Activated B cell treated with CpG ODN at 0.5 μM for 24 hours (primary cell): ENCODE measurements at regions not wholly inside any gene's neighbourhood (a gene's known extent, or its start where the extent isn't known, plus 50 kb on each side); places are given as distances from the start of the nearest gene placed in this dataset.

Source experiments
- ATAC-seq: fragments of 200-7000 bp; cut with Tn5 transposase; one replicate; pipeline ENCODE4 v1.10.0; 2021; ENCODE audit warnings: low read depth, mild to moderate bottlenecking, moderate library complexity
- CTCF ChIA-PET: fragments of 350-600 bp; sonication (Branson Sonifier 250); formaldehyde crosslinking; loops from one replicate; lab custom pipeline; 2021; ENCODE audit warnings: antibody characterized with exemption; lab: Charles Lee
- POLR2A ChIA-PET: fragments of 350-600 bp; sonication (Branson Sonifier 250); formaldehyde crosslinking; loops from one replicate; lab custom pipeline; 2021; ENCODE audit warnings: antibody characterized with exemption; lab: Charles Lee
- DNase-seq: peaks from one replicate; pipeline ENCODE4 v3.0.0; 2022
- H3K27ac Mint-ChIP-seq: one replicate; pipeline ENCODE4 v1.8.0; 2020; ENCODE audit warnings: mixed read lengths
- H3K27me3 Mint-ChIP-seq: one replicate; pipeline ENCODE4 v1.8.0; 2021; ENCODE audit warnings: mixed read lengths
- H3K36me3 Mint-ChIP-seq: one replicate; pipeline ENCODE4 v1.8.0; 2021; ENCODE audit warnings: low read depth, mixed read lengths
- H3K4me1 Mint-ChIP-seq: one replicate; pipeline ENCODE4 v1.8.0; 2021; ENCODE audit warnings: mixed read lengths
- H3K4me3 Mint-ChIP-seq: one replicate; pipeline ENCODE4 v1.8.0; 2020; ENCODE audit warnings: mild to moderate bottlenecking, mixed read lengths
- H3K9me3 Mint-ChIP-seq: one replicate; pipeline ENCODE4 v1.8.0; 2020; ENCODE audit warnings: mixed read lengths
- intact Hi-C: fragments of 100-400 bp; cut with micrococcal nuclease; formaldehyde crosslinking; loops from one replicate; pipeline ENCODE4 v1.15.1; 2024
- TF ChIP-seq, protein P1 (sequence below): fragments of 200-600 bp; IDR thresholded peaks from one replicate; pipeline ENCODE4 v1.8.0; 2022; ENCODE audit warnings: antibody characterized with exemption, mild to moderate bottlenecking

DNA sequence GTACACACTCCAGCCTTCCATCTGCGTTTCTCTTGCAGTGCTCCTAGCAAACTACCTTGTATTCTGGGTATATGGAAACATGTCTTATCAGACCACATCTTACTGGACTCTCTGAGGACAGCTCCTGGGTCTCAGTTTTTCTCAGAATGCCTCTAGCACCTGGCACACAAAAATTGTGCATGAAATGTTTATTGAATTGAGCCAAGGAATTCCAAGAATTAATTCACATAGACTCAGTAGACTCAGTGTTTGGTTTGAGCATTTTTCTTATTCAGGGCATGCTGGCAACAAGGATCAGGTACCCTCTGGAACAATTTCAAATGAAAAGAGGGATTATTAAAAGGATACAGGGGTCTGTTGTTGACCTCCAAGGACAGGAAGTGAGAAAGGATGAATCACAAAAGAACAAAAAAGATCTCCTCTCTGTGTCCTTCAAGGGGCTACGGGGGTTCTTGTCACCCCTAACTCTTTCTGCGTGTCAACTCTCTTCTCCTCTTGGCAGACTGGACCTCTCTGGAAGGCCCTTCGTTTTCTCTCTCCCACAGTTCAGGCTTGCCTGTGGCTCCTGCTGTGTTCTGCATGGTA is 270.0 kb upstream of the HES1 start:
- Mint-ChIP-seq H3K4me1 (peaks cover 65% of the 10 kb centered on the region), H3K27ac (peak overlapping the region; percentile 63), H3K36me3 (no peaks in the 10 kb centered on the region), H3K9me3 (no peaks in the 10 kb centered on the region), H3K27me3 (no peaks in the 10 kb centered on the region), H3K4me3 (peak overlapping the region; percentile 70)
- ChIA-PET CTCF (interaction anchor here (1.7 kb wide), 1 partner anchor 272 kb away, joined by 6 read pairs; no protein-coding TSS in a partner anchor), POLR2A (interaction anchor here (0.9 to 1.1 kb wide), 5 partner anchors 11 to 271 kb away, joined by 3 to 5 read pairs (median 3); no protein-coding TSS in a partner anchor)
- no peak for ATAC-seq
- DNase-seq, result no peak
- TF ChIP-seq, protein P1, sequence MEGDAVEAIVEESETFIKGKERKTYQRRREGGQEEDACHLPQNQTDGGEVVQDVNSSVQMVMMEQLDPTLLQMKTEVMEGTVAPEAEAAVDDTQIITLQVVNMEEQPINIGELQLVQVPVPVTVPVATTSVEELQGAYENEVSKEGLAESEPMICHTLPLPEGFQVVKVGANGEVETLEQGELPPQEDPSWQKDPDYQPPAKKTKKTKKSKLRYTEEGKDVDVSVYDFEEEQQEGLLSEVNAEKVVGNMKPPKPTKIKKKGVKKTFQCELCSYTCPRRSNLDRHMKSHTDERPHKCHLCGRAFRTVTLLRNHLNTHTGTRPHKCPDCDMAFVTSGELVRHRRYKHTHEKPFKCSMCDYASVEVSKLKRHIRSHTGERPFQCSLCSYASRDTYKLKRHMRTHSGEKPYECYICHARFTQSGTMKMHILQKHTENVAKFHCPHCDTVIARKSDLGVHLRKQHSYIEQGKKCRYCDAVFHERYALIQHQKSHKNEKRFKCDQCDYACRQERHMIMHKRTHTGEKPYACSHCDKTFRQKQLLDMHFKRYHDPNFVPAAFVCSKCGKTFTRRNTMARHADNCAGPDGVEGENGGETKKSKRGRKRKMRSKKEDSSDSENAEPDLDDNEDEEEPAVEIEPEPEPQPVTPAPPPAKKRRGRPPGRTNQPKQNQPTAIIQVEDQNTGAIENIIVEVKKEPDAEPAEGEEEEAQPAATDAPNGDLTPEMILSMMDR, result no peak
- intact Hi-C loops, result loop anchor here (1.0 to 5.0 kb wide), 8 partner anchors 24 to 270 kb away; partner anchors contain the start of gene HES1

- no peak for DNase-seq
- Mint-ChIP-seq H3K27ac (peak overlapping the region; percentile 16), H3K36me3 (no peaks in the 10 kb centered on the region), H3K4me3 (peak overlapping the region; percentile 71), H3K27me3 (no peaks in the 10 kb centered on the region), H3K9me3 (no peaks in the 10 kb centered on the region), H3K4me1 (peaks cover 85% of the 10 kb centered on the region)
- ChIA-PET CTCF (no interaction called here), POLR2A (interaction anchor here (1.2 to 1.5 kb wide), 4 partner anchors 103 to 438 kb away, joined by 4 to 8 read pairs (median 4); partner anchors contain the start of gene HES1)
- TF ChIP-seq, protein P1, result no peak
- intact Hi-C loops, result loop anchor here (1.0 to 5.0 kb wide), 3 partner anchors 11 to 438 kb away; no protein-coding TSS in a partner anchor
- peak; percentile 32 for ATAC-seq
These were observed 267.4 kb upstream of the HES1 start for GRCh38 chr3:193868590-193868989.

DNA sequence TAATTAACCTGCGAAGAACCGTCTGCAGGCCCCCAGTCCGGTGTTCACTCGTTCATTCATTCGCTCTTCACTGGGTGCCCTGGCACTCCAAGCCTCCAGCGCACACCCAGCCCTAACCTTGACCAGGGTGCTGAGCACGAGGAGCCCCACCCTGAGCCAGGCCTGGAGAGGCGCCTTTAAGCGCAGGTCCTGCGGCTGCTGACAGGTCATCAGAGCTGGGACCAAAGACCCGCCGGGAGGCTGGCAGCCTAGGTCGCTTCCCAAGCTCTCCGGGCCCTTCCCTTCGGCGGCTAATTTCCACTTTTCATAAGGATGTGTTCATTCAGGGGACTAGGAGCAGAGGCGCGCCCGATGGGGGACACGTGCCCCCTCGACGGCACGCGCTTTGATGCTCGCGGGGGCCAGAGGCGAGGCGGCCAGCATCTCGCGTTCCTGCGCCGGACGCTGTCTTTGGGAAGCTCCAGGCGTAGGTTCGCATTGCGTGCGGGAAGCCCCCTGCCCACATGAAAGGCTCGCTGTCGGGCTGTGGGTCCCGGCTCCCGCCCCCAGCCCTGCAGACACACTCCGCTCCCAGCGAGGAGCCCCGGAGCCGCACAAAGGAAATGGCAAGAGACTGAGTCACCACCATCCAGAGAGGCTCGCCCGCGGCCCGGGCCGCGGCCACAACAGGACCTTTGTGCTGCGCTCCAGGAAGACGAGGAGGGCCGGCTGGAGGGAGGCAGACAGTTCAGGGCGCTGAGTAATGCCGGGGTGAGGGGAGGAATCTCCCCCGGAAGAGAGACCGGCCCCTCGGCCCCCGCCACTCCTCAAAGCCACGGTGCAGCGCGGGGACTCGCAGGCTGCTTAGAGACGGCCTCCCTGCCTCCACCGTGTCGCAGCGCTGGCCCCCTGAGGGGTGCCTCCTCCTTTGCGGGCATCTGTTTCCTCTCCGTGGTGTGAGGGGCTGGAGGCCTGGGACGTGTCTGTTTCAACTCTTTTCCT is 266.4 kb upstream of the HES1 start:
- peak; percentile 9 for ATAC-seq
- Mint-ChIP-seq H3K27ac (no peak overlapping the region), H3K36me3 (no peaks in the 10 kb centered on the region), H3K27me3 (no peaks in the 10 kb centered on the region), H3K4me1 (peaks cover 85% of the 10 kb centered on the region), H3K4me3 (peak overlapping the region; percentile 71), H3K9me3 (no peaks in the 10 kb centered on the region)
- intact Hi-C loops, result loop anchor here (2.0 to 5.0 kb wide), 2 partner anchors 167 to 437 kb away; no protein-coding TSS in a partner anchor
- TF ChIP-seq, protein P1, result no peak
- ChIA-PET POLR2A (interaction anchor here (1.2 to 1.5 kb wide), 3 partner anchors 102 to 267 kb away, joined by 4 to 8 read pairs (median 4); partner anchors contain the start of gene HES1), CTCF (interaction anchor here (1.2 kb wide), 1 partner anchor 269 kb away, joined by 3 read pairs; no protein-coding TSS in a partner anchor)
- no peak for DNase-seq

DNA sequence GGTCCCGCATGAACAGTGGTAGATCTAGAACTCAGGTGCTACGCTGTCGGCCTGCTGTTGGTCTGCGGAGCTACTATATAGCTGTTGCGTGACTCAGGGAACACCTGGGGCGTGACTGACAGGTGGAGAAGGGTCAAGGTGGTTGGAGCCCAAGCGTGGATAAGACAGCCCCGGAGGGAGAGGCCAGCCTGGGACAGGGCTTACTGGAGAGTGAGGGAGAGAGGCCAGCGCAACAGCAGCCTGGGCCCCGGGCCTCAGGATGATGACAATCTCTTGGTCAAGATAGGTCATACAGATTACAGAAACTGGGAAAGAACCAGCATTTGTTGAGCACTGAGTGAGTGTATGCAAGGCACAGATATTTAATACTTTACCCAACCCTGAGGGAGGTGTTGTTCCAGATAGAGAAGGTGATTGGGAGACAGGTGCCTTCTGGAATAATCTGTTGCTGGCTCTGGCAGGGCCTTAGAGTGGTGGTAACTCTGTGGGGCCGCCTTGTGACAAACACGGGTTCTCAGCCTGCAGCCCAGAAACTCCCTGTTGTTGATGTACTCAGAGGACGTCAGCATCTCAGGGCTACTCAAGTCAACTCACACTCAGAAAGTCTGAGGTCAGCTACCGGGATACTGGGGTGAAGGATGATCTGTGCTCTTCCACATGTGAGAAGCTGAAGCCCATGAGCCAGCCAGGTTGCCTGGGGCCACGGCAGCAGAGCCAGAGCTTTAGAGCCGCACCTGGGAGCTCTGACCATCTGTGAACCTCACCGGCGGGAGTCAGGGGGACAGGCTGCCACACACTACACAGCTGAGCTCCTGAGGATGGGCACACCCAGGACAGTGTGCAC is 265.4 kb upstream of the HES1 start:
- H3K4me3 Mint-ChIP-seq, result peak overlapping the region; percentile 1
- no peak overlapping the region for H3K27ac Mint-ChIP-seq
- H3K9me3 Mint-ChIP-seq, result no peaks in the 10 kb centered on the region

More for the DNA sequence above, 265.4 kb upstream of the HES1 start:
- ChIA-PET POLR2A (interaction anchor here (0.5 kb wide), 1 partner anchor 268 kb away, joined by 3 read pairs; no protein-coding TSS in a partner anchor), CTCF (interaction anchor here (1.2 kb wide), 1 partner anchor 268 kb away, joined by 3 read pairs; no protein-coding TSS in a partner anchor)
- ATAC-seq (no peak), DNase-seq (no peak)
- Mint-ChIP-seq H3K36me3 (no peaks in the 10 kb centered on the region), H3K27me3 (no peaks in the 10 kb centered on the region), H3K4me1 (peaks cover 74% of the 10 kb centered on the region)
- intact Hi-C loops, result no loop called here
- TF ChIP-seq, protein P1, result no peak
